OCI-LY7 (cell line): ENCODE measurements at regions not wholly inside any gene's neighbourhood (a gene's known extent, or its start where the extent isn't known, plus 50 kb on each side); places are given as distances from the start of the nearest gene placed in this dataset.
"Not testable (repeated sequence)": the region's sequence is repeated elsewhere in the genome, so short reads cannot be mapped to it uniquely, and the experiment has no call there.

Experiments
- BruUV-seq: library from RNA; stranded (reverse); fragments of 400-500 nt; replicated peaks from 2 replicates; lab custom pipeline; 2021; lab: Mats Ljungman, UMichigan
- CTCF ChIA-PET: fragments of 300-600 bp; sonication (Branson Sonifier 250); formaldehyde crosslinking; loops from one replicate; lab custom pipeline; 2022; ENCODE audit warnings: antibody characterized with exemption; ENCODE audit not compliant: unreplicated experiment; lab: Charles Lee
- POLR2A ChIA-PET: fragments of 300-600 bp; sonication (Branson Sonifier 250); formaldehyde crosslinking; loops from one replicate; lab custom pipeline; 2022; ENCODE audit warnings: antibody characterized with exemption; lab: Charles Lee
- DNase-seq: peaks from one replicate; pipeline ENCODE4 v3.0.0-alpha.2; 2015; ENCODE audit warnings: low spot score
- H2AFZ ChIP-seq: fragments of 200-600 bp; sonication (generic), shearing (Covaris generic); 2 replicates; pipeline ENCODE4 v1.6.1; 2014; ENCODE audit warnings: mild to moderate bottlenecking, antibody characterized with exemption, low read length, moderate library complexity
- H3K27ac ChIP-seq: fragments of 200-600 bp; sonication (generic); 2 replicates; pipeline ENCODE4 v1.5.1; 2014; ENCODE audit warnings: mixed run types, low read depth, mild to moderate bottlenecking, moderate library complexity, low read length, inconsistent platforms; ENCODE audit not compliant: poor library complexity, severe bottlenecking
- H3K36me3 ChIP-seq: fragments of 200-600 bp; sonication (generic); 2 replicates; pipeline ENCODE4 v1.6.1; 2014; ENCODE audit warnings: mild to moderate bottlenecking, antibody characterized with exemption, low read length, moderate library complexity, mixed read lengths; ENCODE audit not compliant: insufficient read depth
- H3K4me1 ChIP-seq: fragments of 200-600 bp; sonication (generic); 2 replicates; pipeline ENCODE4 v1.5.1; 2014; ENCODE audit warnings: mild to moderate bottlenecking, low read length; ENCODE audit not compliant: insufficient read depth, poor library complexity, severe bottlenecking
- H3K4me2 ChIP-seq: fragments of 200-600 bp; sonication (generic); 2 replicates; pipeline ENCODE4 v1.6.1; 2014; ENCODE audit warnings: mild to moderate bottlenecking, low read length
- H3K4me3 ChIP-seq: fragments of 200-600 bp; sonication (generic); 2 replicates; pipeline ENCODE4 v1.5.1; 2014; ENCODE audit warnings: mild to moderate bottlenecking, low read depth, low read length; ENCODE audit not compliant: poor library complexity, severe bottlenecking
- H3K79me2 ChIP-seq: fragments of 200-600 bp; sonication (generic); 2 replicates; pipeline ENCODE4 v1.6.1; 2016; ENCODE audit warnings: low read depth, mild to moderate bottlenecking, low read length, moderate library complexity, mixed read lengths; ENCODE audit not compliant: insufficient read depth
- H3K9me2 ChIP-seq: fragments of 200-600 bp; sonication (generic); 2 replicates; pipeline ENCODE4 v1.6.1; 2016; ENCODE audit warnings: mild to moderate bottlenecking, low read length, mixed read lengths; ENCODE audit not compliant: insufficient read depth
- H3K9me3 ChIP-seq: fragments of 200-600 bp; sonication (generic); 2 replicates; pipeline ENCODE4 v1.6.1; 2014; ENCODE audit warnings: mild to moderate bottlenecking, mixed run types, low read length, mixed read lengths
- H4K20me1 ChIP-seq: fragments of 200-600 bp; sonication (generic); 2 replicates; pipeline ENCODE4 v1.6.1; 2014; ENCODE audit warnings: mild to moderate bottlenecking, antibody characterized with exemption, low read length, moderate library complexity, mixed read lengths; ENCODE audit not compliant: insufficient read depth
- intact Hi-C: fragments of 100-400 bp; cut with micrococcal nuclease; formaldehyde crosslinking; loops from one replicate; pipeline ENCODE4 v1.10.0; 2022; ENCODE audit not compliant: unreplicated experiment

DNA sequence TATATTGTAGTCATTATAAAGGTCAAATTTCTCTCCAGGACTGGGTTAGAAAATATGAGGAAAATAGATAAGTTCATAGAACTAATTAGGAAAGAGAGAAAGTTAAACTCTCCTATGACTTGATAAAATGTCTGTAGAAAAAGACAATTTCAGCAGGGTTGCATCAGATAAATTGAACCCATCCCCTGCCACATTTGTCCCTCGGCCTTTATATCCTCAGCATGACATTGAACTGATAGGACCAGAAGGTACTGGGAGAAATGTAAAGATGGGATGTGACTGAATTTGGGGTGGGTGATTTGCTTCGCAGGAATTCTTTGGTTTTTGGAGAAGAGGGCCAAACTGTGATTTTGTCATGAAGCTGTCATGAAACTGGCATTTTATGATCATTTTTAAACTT, 68.1 kb upstream of the KIF2A start:
- CTCF ChIA-PET, intact Hi-C loops, H3K4me1 ChIP-seq, H3K9me2 ChIP-seq, H3K4me2 ChIP-seq, H3K4me3 ChIP-seq, H4K20me1 ChIP-seq, H3K9me3 ChIP-seq, H3K36me3 ChIP-seq, H3K79me2 ChIP-seq, DNase-seq, BruUV-seq, POLR2A ChIA-PET, H3K27ac ChIP-seq, H2AFZ ChIP-seq: not testable (repeated sequence)

DNA sequence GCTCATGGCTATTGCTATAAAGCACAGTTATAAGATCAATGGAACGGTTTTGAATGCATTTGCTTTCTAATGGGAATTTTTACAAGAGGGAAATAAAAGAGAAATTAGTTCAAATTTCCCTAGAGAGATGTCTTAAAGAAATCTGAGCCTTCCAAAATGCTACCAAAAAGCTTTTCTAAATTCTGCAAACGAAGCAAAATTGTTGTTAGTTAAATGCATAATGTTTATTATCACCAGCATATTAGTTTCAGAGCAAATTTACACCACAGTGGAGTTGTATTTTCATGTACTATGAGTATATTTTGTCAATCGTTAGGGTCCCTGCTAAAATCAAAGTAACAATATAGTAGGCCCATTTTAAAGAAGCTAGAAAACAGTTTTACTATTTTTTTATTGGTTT, 67.4 kb upstream of the KIF2A start:
- H3K9me2 ChIP-seq, BruUV-seq, H3K4me2 ChIP-seq, H2AFZ ChIP-seq, intact Hi-C loops, H3K27ac ChIP-seq, DNase-seq, H3K79me2 ChIP-seq, H3K4me3 ChIP-seq, CTCF ChIA-PET, POLR2A ChIA-PET, H3K9me3 ChIP-seq, H4K20me1 ChIP-seq, H3K4me1 ChIP-seq, H3K36me3 ChIP-seq: not testable (repeated sequence)

- H3K4me2 ChIP-seq, H2AFZ ChIP-seq, DNase-seq, H4K20me1 ChIP-seq, BruUV-seq, H3K36me3 ChIP-seq, POLR2A ChIA-PET, intact Hi-C loops, CTCF ChIA-PET, H3K4me1 ChIP-seq, H3K79me2 ChIP-seq, H3K4me3 ChIP-seq, H3K27ac ChIP-seq, H3K9me3 ChIP-seq, H3K9me2 ChIP-seq: not testable (repeated sequence)
These were observed 65.5 kb upstream of the KIF2A start for GRCh38 chr5:62240494-62240893.

GRCh38 chr5:62242000-62242399, 64.0 kb upstream of the KIF2A start:
- H3K4me1 ChIP-seq, H2AFZ ChIP-seq, H3K4me2 ChIP-seq, H3K9me3 ChIP-seq, H3K27ac ChIP-seq, BruUV-seq, H3K79me2 ChIP-seq, H3K9me2 ChIP-seq, H4K20me1 ChIP-seq, intact Hi-C loops, DNase-seq, H3K36me3 ChIP-seq, H3K4me3 ChIP-seq, CTCF ChIA-PET: not testable (repeated sequence)
- POLR2A ChIA-PET = interaction anchor here (0.6 kb wide), 1 partner anchor 253 kb away, joined by 3 read pairs; no protein-coding TSS in a partner anchor

GRCh38 chr5:62243046-62243445, 63.0 kb upstream of the KIF2A start:
- H4K20me1 ChIP-seq, H3K4me3 ChIP-seq, H3K79me2 ChIP-seq, H3K9me3 ChIP-seq, H3K9me2 ChIP-seq, CTCF ChIA-PET, H3K4me2 ChIP-seq, H3K27ac ChIP-seq, H3K4me1 ChIP-seq, BruUV-seq, POLR2A ChIA-PET, intact Hi-C loops, DNase-seq, H2AFZ ChIP-seq, H3K36me3 ChIP-seq: not testable (repeated sequence)

GRCh38 chr5:62248192-62248591, 57.8 kb upstream of the KIF2A start:
- H3K36me3 ChIP-seq, H3K79me2 ChIP-seq, intact Hi-C loops, H3K9me3 ChIP-seq, H3K4me1 ChIP-seq, DNase-seq, H3K4me2 ChIP-seq, H3K9me2 ChIP-seq, H3K4me3 ChIP-seq, CTCF ChIA-PET, H2AFZ ChIP-seq, POLR2A ChIA-PET, BruUV-seq, H4K20me1 ChIP-seq, H3K27ac ChIP-seq: not testable (repeated sequence)

- H2AFZ ChIP-seq, DNase-seq, H4K20me1 ChIP-seq, H3K4me2 ChIP-seq, H3K36me3 ChIP-seq, CTCF ChIA-PET, H3K27ac ChIP-seq, BruUV-seq, H3K9me2 ChIP-seq, H3K4me3 ChIP-seq, H3K9me3 ChIP-seq, H3K4me1 ChIP-seq, POLR2A ChIA-PET, H3K79me2 ChIP-seq, intact Hi-C loops: not testable (repeated sequence)
These were observed 55.9 kb upstream of the KIF2A start for GRCh38 chr5:62250085-62250484.
